Liver (tissue), 3 donors: ENCODE measurements at regions not wholly inside any gene's neighbourhood (a gene's known extent, or its start where the extent isn't known, plus 50 kb on each side); places are given as distances from the start of the nearest gene placed in this dataset.

Experiments
- ATF3 ChIP-seq: IDR thresholded peaks from 2 replicates; pipeline ENCODE4 v1.6.1; 2016; ENCODE audit warnings: antibody characterized with exemption
- RAD21 ChIP-seq, 2 donors: IDR thresholded peaks; 2 replicates each; pipeline ENCODE4 v1.6.1; 2016; ENCODE audit warnings: antibody characterized with exemption in 2 of 2, mild to moderate bottlenecking in 2 of 2
- TF ChIP-seq, protein P1 (sequence below): fragments of 150-350 bp; IDR thresholded peaks from 2 replicates; pipeline ENCODE4 v1.5.1; 2017; ENCODE audit warnings: improper control_type of control experiment, low read depth, low read length; ENCODE audit not compliant: missing input control
- donor health status: healthy.
- donor health status: healthy.

GRCh38 chr1:37238364-37239224 is 204.3 kb upstream of the GRIK3 start:
- TF ChIP-seq RAD21 (IDR thresholded peaks at IDR 0.05) = no peak
- TF ChIP-seq, protein P1, sequence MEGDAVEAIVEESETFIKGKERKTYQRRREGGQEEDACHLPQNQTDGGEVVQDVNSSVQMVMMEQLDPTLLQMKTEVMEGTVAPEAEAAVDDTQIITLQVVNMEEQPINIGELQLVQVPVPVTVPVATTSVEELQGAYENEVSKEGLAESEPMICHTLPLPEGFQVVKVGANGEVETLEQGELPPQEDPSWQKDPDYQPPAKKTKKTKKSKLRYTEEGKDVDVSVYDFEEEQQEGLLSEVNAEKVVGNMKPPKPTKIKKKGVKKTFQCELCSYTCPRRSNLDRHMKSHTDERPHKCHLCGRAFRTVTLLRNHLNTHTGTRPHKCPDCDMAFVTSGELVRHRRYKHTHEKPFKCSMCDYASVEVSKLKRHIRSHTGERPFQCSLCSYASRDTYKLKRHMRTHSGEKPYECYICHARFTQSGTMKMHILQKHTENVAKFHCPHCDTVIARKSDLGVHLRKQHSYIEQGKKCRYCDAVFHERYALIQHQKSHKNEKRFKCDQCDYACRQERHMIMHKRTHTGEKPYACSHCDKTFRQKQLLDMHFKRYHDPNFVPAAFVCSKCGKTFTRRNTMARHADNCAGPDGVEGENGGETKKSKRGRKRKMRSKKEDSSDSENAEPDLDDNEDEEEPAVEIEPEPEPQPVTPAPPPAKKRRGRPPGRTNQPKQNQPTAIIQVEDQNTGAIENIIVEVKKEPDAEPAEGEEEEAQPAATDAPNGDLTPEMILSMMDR = no peak
- no peak for TF ChIP-seq ATF3
